ENCODE measurements at regions not wholly inside any gene's neighbourhood (a gene's known extent, or its start where the extent isn't known, plus 50 kb on each side); places are given as distances from the start of the nearest gene placed in this dataset.

DNA sequence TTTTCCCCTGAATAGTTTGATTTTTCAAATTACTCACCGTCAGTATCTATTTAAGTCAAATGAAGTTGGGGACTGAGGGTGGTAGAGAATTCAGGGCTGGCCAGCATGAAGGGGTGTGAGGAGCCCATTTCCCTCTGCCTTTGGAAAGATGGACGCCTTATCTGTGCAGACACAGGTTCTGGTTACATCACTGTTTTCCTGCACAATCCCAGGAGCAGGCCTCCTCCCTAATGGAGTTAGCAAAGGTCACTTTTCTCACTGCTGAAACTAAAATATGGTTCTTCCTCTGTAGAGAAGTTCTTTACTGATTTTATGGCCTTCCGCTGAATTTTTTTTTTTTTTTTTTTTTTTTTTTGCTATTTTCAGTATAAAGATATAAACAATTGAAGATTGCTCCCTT lies 69.1 kb downstream of the FOXD1 start:
- Histone ChIP-seq H3K9me3 (ENCODE audit: low read depth, low read length) (no peaks in the 10 kb centered on the region), H3K36me3 (ENCODE audit: insufficient read depth, low read length) (no peaks in the 10 kb centered on the region), H3K4me3 (no peak overlapping the region), H3K9ac (ENCODE audit: insufficient read length) (no peak overlapping the region), H3K27ac (no peak overlapping the region)
- TF ChIP-seq EZH2 (IDR thresholded peaks at IDR 0.05), result no peak
- TF ChIP-seq FOXP2 (optimal IDR thresholded peaks at IDR 0.05; ENCODE audit: control extremely low read depth, extremely low read length, insufficient read depth), result no peak
- no peak for TF ChIP-seq POLR2AphosphoS5 (IDR thresholded peaks at IDR 0.05; ENCODE audit: borderline replicate concordance, low read depth, low read length)
- DNase-seq (ENCODE audit: low read depth, low spot score), result no peak

GRCh38 chr5:73378765-73379164 lies 69.8 kb downstream of the FOXD1 start:
- no peak for DNase-seq (ENCODE audit: low read depth, low spot score)
- no peak overlapping the region for H3K4me3 ChIP-seq
- no peaks in the 10 kb centered on the region for H3K36me3 ChIP-seq (ENCODE audit: insufficient read depth, low read length)
- no peak overlapping the region for H3K9ac ChIP-seq (ENCODE audit: insufficient read length)
- H3K9me3 ChIP-seq (ENCODE audit: low read depth, low read length), result no peaks in the 10 kb centered on the region
- no peak for TF ChIP-seq EZH2 (IDR thresholded peaks at IDR 0.05)
- TF ChIP-seq FOXP2 (optimal IDR thresholded peaks at IDR 0.05; ENCODE audit: control extremely low read depth, extremely low read length, insufficient read depth), result no peak
- no peak for TF ChIP-seq POLR2AphosphoS5 (IDR thresholded peaks at IDR 0.05; ENCODE audit: borderline replicate concordance, low read depth, low read length)
- H3K27ac ChIP-seq, result no peak overlapping the region

DNA sequence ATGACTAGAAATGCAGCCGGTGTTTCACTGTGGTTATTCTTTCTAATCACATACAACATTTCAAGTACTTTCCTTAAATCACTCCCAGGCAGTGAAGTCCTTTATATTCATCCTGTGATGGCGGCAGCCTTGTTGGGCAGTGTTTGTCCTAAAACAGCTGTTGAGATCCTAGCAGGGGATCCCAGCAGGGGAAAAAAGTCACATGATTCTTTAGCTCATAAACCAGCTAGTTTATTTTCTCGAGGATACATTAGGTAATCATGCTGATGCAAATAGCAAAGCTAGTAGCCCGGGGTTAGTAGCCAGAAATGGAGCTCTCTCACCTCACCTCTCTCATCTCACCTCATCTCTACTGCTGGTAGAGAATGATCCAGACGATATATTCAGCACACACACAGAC lies 70.5 kb downstream of the FOXD1 start:
- Histone ChIP-seq H3K27ac (no peak overlapping the region), H3K4me3 (no peak overlapping the region), H3K36me3 (ENCODE audit: insufficient read depth, low read length) (no peaks in the 10 kb centered on the region), H3K9me3 (ENCODE audit: low read depth, low read length) (no peaks in the 10 kb centered on the region), H3K9ac (ENCODE audit: insufficient read length) (no peak overlapping the region)
- no peak for DNase-seq (ENCODE audit: low read depth, low spot score)
- TF ChIP-seq FOXP2 (optimal IDR thresholded peaks at IDR 0.05; ENCODE audit: control extremely low read depth, extremely low read length, insufficient read depth) (no peak), EZH2 (IDR thresholded peaks at IDR 0.05) (no peak), POLR2AphosphoS5 (IDR thresholded peaks at IDR 0.05; ENCODE audit: borderline replicate concordance, low read depth, low read length) (no peak)

DNA sequence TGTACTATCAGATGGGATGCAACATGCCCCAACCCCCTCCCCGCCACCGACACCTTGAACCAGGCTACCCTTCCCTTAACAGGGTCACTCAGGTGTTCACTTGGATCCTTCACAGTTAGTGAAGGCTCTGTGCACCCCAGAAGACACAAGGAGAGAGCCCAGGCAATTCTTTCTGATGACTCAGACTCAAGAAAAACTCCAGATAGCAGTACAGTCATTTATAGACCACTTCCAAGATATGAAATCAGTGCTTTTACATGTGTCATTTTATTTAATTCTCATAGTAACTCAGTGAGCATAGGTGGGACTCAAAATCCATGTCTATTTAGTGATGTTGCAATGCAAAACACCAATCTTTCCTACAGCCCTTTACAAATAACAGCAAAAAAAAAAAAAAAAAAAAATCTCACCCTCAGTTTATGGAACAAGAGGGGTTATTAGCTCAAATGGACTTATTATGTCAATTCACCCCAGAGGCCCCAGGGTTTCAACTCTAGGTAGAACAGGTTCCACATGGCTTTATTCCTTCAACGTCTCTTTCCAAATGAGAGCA lies 71.9 kb downstream of the FOXD1 start:
- Histone ChIP-seq H3K36me3 (ENCODE audit: insufficient read depth, low read length) (no peaks in the 10 kb centered on the region), H3K9me3 (ENCODE audit: low read depth, low read length) (no peaks in the 10 kb centered on the region), H3K9ac (ENCODE audit: insufficient read length) (no peak overlapping the region), H3K4me3 (no peak overlapping the region), H3K27ac (no peak overlapping the region)
- TF ChIP-seq FOXP2 (optimal IDR thresholded peaks at IDR 0.05; ENCODE audit: control extremely low read depth, extremely low read length, insufficient read depth) (no peak), EZH2 (IDR thresholded peaks at IDR 0.05) (no peak), POLR2AphosphoS5 (IDR thresholded peaks at IDR 0.05; ENCODE audit: borderline replicate concordance, low read depth, low read length) (no peak)
- no peak for DNase-seq (ENCODE audit: low read depth, low spot score)

GRCh38 chr5:73375949-73376348 lies 72.6 kb downstream of the FOXD1 start:
- no peak for DNase-seq (ENCODE audit: low read depth, low spot score)
- TF ChIP-seq POLR2AphosphoS5 (IDR thresholded peaks at IDR 0.05; ENCODE audit: borderline replicate concordance, low read depth, low read length) (no peak), FOXP2 (optimal IDR thresholded peaks at IDR 0.05; ENCODE audit: control extremely low read depth, extremely low read length, insufficient read depth) (no peak), EZH2 (IDR thresholded peaks at IDR 0.05) (no peak)
- no peaks in the 10 kb centered on the region for H3K36me3 ChIP-seq (ENCODE audit: insufficient read depth, low read length)

DNA sequence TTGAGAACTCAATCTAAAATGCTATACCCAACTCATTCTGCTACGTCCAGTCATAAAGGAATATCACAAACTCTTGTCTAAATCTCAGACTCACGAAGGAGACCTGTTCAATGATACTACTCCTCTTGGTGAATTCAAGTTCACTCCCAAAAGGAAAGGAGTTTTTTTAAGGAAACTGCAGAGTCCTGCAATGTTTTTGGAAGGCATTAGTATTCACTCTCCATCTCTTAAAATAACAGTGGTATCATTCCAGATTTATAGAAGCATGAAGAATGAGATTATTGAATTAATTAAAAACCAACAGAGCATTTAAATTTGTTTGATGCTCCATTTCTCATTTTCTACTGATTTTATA lies 73.4 kb downstream of the FOXD1 start:
- no peak for TF ChIP-seq EZH2 (IDR thresholded peaks at IDR 0.05)
- no peak for TF ChIP-seq POLR2AphosphoS5 (IDR thresholded peaks at IDR 0.05; ENCODE audit: borderline replicate concordance, low read depth, low read length)
- no peak for TF ChIP-seq FOXP2 (optimal IDR thresholded peaks at IDR 0.05; ENCODE audit: control extremely low read depth, extremely low read length, insufficient read depth)
- no peak for DNase-seq (ENCODE audit: low read depth, low spot score)
- Histone ChIP-seq H3K36me3 (ENCODE audit: insufficient read depth, low read length) (no peaks in the 10 kb centered on the region), H3K9me3 (ENCODE audit: low read depth, low read length) (no peaks in the 10 kb centered on the region), H3K4me3 (no peak overlapping the region), H3K9ac (ENCODE audit: insufficient read length) (no peak overlapping the region), H3K27ac (no peak overlapping the region)

More at GRCh38 chr5:73375949-73376348, 72.6 kb downstream of the FOXD1 start:
- Histone ChIP-seq H3K9me3 (ENCODE audit: low read depth, low read length) (no peaks in the 10 kb centered on the region), H3K4me3 (no peak overlapping the region), H3K9ac (ENCODE audit: insufficient read length) (no peak overlapping the region), H3K27ac (no peak overlapping the region)

- Histone ChIP-seq H3K9ac (ENCODE audit: insufficient read length) (no peak overlapping the region), H3K4me3 (no peak overlapping the region), H3K36me3 (ENCODE audit: insufficient read depth, low read length) (no peaks in the 10 kb centered on the region), H3K9me3 (ENCODE audit: low read depth, low read length) (no peaks in the 10 kb centered on the region), H3K27ac (no peak overlapping the region)
- DNase-seq (ENCODE audit: low read depth, low spot score), result no peak
- TF ChIP-seq POLR2AphosphoS5 (IDR thresholded peaks at IDR 0.05; ENCODE audit: borderline replicate concordance, low read depth, low read length), result no peak
- TF ChIP-seq EZH2 (IDR thresholded peaks at IDR 0.05), result no peak
- no peak for TF ChIP-seq FOXP2 (optimal IDR thresholded peaks at IDR 0.05; ENCODE audit: control extremely low read depth, extremely low read length, insufficient read depth)
Measured at GRCh38 chr5:73374520-73375190, 73.9 kb downstream of the FOXD1 start.

DNA sequence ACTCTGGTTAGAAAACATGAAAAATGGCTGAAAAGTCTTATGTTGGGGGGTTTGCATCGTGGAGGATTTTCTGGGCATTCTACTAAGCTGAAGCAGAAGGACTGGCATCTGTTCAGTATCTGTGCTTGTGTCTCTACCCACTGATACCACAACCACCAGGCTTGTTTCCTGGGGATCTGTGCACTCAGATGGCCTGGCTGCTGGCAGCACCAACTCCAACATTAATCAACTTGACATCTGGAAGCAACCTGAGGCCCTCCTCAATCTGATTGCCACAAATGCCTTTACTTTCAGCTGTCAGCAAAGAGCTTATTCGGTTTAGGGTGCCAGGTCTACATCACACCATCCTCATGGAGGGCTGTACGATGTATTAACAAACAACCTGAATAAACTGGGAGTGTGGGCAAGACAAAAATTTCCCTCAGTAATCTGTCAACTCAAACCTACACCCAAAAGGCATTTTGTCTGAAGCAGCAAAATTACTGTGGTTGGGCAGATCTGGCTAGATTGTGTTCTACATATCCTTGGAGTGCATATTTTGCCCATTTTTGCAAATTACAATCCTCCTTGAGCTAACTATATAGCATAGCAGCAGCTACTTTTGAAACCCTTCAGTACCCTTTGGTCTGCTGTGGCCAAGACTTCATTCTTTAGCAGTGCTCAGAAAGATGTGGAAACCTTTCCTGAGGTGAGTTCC lies 74.6 kb downstream of the FOXD1 start:
- Histone ChIP-seq H3K9ac (ENCODE audit: insufficient read length) (no peak overlapping the region), H3K27ac (no peak overlapping the region), H3K4me3 (no peak overlapping the region), H3K9me3 (ENCODE audit: low read depth, low read length) (no peaks in the 10 kb centered on the region), H3K36me3 (ENCODE audit: insufficient read depth, low read length) (no peaks in the 10 kb centered on the region)
- DNase-seq (ENCODE audit: low read depth, low spot score), result no peak
- TF ChIP-seq POLR2AphosphoS5 (IDR thresholded peaks at IDR 0.05; ENCODE audit: borderline replicate concordance, low read depth, low read length), result no peak
- TF ChIP-seq FOXP2 (optimal IDR thresholded peaks at IDR 0.05; ENCODE audit: control extremely low read depth, extremely low read length, insufficient read depth), result no peak
- TF ChIP-seq EZH2 (IDR thresholded peaks at IDR 0.05), result no peak
